Osteocyte (in vitro differentiated cells): ENCODE measurements at regions not wholly inside any gene's neighbourhood (a gene's known extent, or its start where the extent isn't known, plus 50 kb on each side); places are given as distances from the start of the nearest gene placed in this dataset.

ENCODE experiments used
- DNase-seq: peaks from one replicate; pipeline ENCODE4 v3.0.0; 2021; ENCODE audit warnings: mixed read lengths; ENCODE audit not compliant: unreplicated experiment; ENCODE audit errors: extremely low spot score
- H3K27ac Mint-ChIP-seq: one replicate; pipeline ENCODE4 v1.8.0; 2021; ENCODE audit warnings: mild to moderate bottlenecking, mixed read lengths; ENCODE audit not compliant: unreplicated experiment
- H3K27me3 Mint-ChIP-seq: one replicate; pipeline ENCODE4 v1.8.0; 2021; ENCODE audit warnings: mixed read lengths; ENCODE audit not compliant: unreplicated experiment
- H3K36me3 Mint-ChIP-seq: one replicate; pipeline ENCODE4 v1.8.0; 2021; ENCODE audit warnings: mixed read lengths; ENCODE audit not compliant: unreplicated experiment
- H3K4me1 Mint-ChIP-seq: one replicate; pipeline ENCODE4 v1.8.0; 2021; ENCODE audit warnings: mixed read lengths; ENCODE audit not compliant: unreplicated experiment
- H3K4me3 Mint-ChIP-seq: one replicate; pipeline ENCODE4 v1.8.0; 2021; ENCODE audit warnings: mild to moderate bottlenecking, moderate library complexity, mixed read lengths; ENCODE audit not compliant: unreplicated experiment
- H3K9me3 Mint-ChIP-seq: one replicate; pipeline ENCODE4 v1.8.0; 2021; ENCODE audit warnings: mixed read lengths; ENCODE audit not compliant: unreplicated experiment
- CTCF ChIP-seq: fragments of 200-600 bp; sonication (generic); IDR thresholded peaks from 2 replicates; pipeline ENCODE4 v1.5.0; 2021; ENCODE audit warnings: antibody characterized with exemption, mild to moderate bottlenecking, moderate library complexity

GRCh38 chr2:13010283-13010682, 293.5 kb downstream of the TRIB2 start:
- H3K27me3 Mint-ChIP-seq = peaks cover 2% of the 10 kb centered on the region
- H3K9me3 Mint-ChIP-seq = no peaks in the 10 kb centered on the region
- peaks cover 27% of the 10 kb centered on the region for H3K4me1 Mint-ChIP-seq
- no peak overlapping the region for H3K27ac Mint-ChIP-seq
- TF ChIP-seq CTCF = no peak
- no peak for DNase-seq
- H3K36me3 Mint-ChIP-seq = no peaks in the 10 kb centered on the region
- H3K4me3 Mint-ChIP-seq = no peak overlapping the region

- H3K36me3 Mint-ChIP-seq = no peaks in the 10 kb centered on the region
- H3K4me1 Mint-ChIP-seq = peaks cover 4% of the 10 kb centered on the region
- H3K27ac Mint-ChIP-seq = no peak overlapping the region
- H3K4me3 Mint-ChIP-seq = no peak overlapping the region
- TF ChIP-seq CTCF = no peak
- H3K27me3 Mint-ChIP-seq = peaks cover 7% of the 10 kb centered on the region
- no peak for DNase-seq
- H3K9me3 Mint-ChIP-seq = no peaks in the 10 kb centered on the region
Measured at GRCh38 chr2:13014783-13015182, 298.0 kb downstream of the TRIB2 start.

GRCh38 chr2:13015532-13016320, 299.0 kb downstream of the TRIB2 start:
- H3K27me3 Mint-ChIP-seq = peaks cover 7% of the 10 kb centered on the region
- H3K27ac Mint-ChIP-seq = no peak overlapping the region
- DNase-seq = no peak
- no peaks in the 10 kb centered on the region for H3K9me3 Mint-ChIP-seq
- peaks cover 4% of the 10 kb centered on the region for H3K4me1 Mint-ChIP-seq
- no peaks in the 10 kb centered on the region for H3K36me3 Mint-ChIP-seq
- no peak overlapping the region for H3K4me3 Mint-ChIP-seq
- no peak for TF ChIP-seq CTCF

GRCh38 chr2:13018490-13018889, 301.8 kb downstream of the TRIB2 start:
- Mint-ChIP-seq H3K4me1 (peaks cover 4% of the 10 kb centered on the region), H3K9me3 (no peaks in the 10 kb centered on the region), H3K36me3 (no peaks in the 10 kb centered on the region), H3K4me3 (no peak overlapping the region), H3K27ac (no peak overlapping the region), H3K27me3 (peaks cover 19% of the 10 kb centered on the region)
- DNase-seq = no peak
- TF ChIP-seq CTCF = no peak

GRCh38 chr2:13019781-13020180, 303.0 kb downstream of the TRIB2 start:
- peaks cover 20% of the 10 kb centered on the region for H3K27me3 Mint-ChIP-seq
- no peaks in the 10 kb centered on the region for H3K9me3 Mint-ChIP-seq
- H3K4me1 Mint-ChIP-seq = peaks cover 2% of the 10 kb centered on the region
- no peak for DNase-seq
- no peak overlapping the region for H3K27ac Mint-ChIP-seq
- H3K4me3 Mint-ChIP-seq = no peak overlapping the region
- no peak for TF ChIP-seq CTCF
- no peaks in the 10 kb centered on the region for H3K36me3 Mint-ChIP-seq
